Neural progenitor cell (in vitro differentiated cells): ENCODE measurements at regions not wholly inside any gene's neighbourhood (a gene's known extent, or its start where the extent isn't known, plus 50 kb on each side); places are given as distances from the start of the nearest gene placed in this dataset.

Experiments used
- DNase-seq: peaks from one replicate; pipeline ENCODE4 v3.0.0-alpha.2; 2016; ENCODE audit warnings: low spot score
- H2AFZ ChIP-seq: fragments of 200-600 bp; sonication (generic); replicated peaks from 2 replicates; pipeline ENCODE4 v1.6.1; 2016; ENCODE audit warnings: antibody characterized with exemption
- H3F3A ChIP-seq: fragments of 200-600 bp; sonication (generic); 2 replicates; pipeline ENCODE4 v1.6.1; 2016; ENCODE audit warnings: antibody characterized with exemption, low read depth
- H3K27ac ChIP-seq: fragments of 200-600 bp; sonication (generic); 2 replicates; pipeline ENCODE4 v1.5.1; 2016; ENCODE audit warnings: mild to moderate bottlenecking
- H3K27me3 ChIP-seq: fragments of 200-600 bp; sonication (generic); 2 replicates; pipeline ENCODE4 v1.6.1; 2016; ENCODE audit warnings: mild to moderate bottlenecking, moderate library complexity
- H3K36me3 ChIP-seq: fragments of 200-600 bp; sonication (generic); 2 replicates; pipeline ENCODE4 v1.5.1; 2016
- H3K4me1 ChIP-seq: fragments of 200-600 bp; sonication (generic); 2 replicates; pipeline ENCODE4 v1.6.1; 2016; ENCODE audit warnings: mixed run types
- H3K4me2 ChIP-seq: fragments of 200-600 bp; sonication (generic); 2 replicates; pipeline ENCODE4 v1.6.1; 2016
- H3K4me3 ChIP-seq: fragments of 200-600 bp; sonication (generic); 2 replicates; pipeline ENCODE4 v1.5.1; 2016
- H3K79me2 ChIP-seq: fragments of 200-600 bp; sonication (generic); 2 replicates; pipeline ENCODE4 v1.6.1; 2016; ENCODE audit warnings: low read depth
- H3K9ac ChIP-seq: fragments of 200-600 bp; sonication (generic); 2 replicates; pipeline ENCODE4 v1.6.1; 2016
- H3K9me3 ChIP-seq: fragments of 200-600 bp; sonication (generic); 2 replicates; pipeline ENCODE4 v1.5.1; 2016; ENCODE audit warnings: low read depth
- H4K20me1 ChIP-seq: fragments of 200-600 bp; sonication (generic); 2 replicates; pipeline ENCODE4 v1.6.1; 2016; ENCODE audit warnings: low read depth
- H3K27ac Mint-ChIP-seq: 3 replicates; pipeline ENCODE4 v1.8.0; 2021; ENCODE audit warnings: mixed read lengths
- H3K27me3 Mint-ChIP-seq: 2 replicates; pipeline ENCODE4 v1.8.0; 2022; ENCODE audit warnings: low read depth, mild to moderate bottlenecking, inconsistent platforms, moderate library complexity, mixed read lengths; ENCODE audit not compliant: insufficient read depth
- H3K36me3 Mint-ChIP-seq: 3 replicates; pipeline ENCODE4 v1.8.0; 2021; ENCODE audit warnings: mixed read lengths
- H3K4me1 Mint-ChIP-seq: 3 replicates; pipeline ENCODE4 v1.8.0; 2021; ENCODE audit warnings: mixed read lengths
- H3K4me3 Mint-ChIP-seq: 3 replicates; pipeline ENCODE4 v1.8.0; 2021; ENCODE audit warnings: mild to moderate bottlenecking, moderate library complexity, mixed read lengths
- H3K9me3 Mint-ChIP-seq: 3 replicates; pipeline ENCODE4 v1.8.0; 2020; ENCODE audit warnings: mixed read lengths
- CTCF ChIP-seq: fragments of 200-600 bp; sonication (generic); IDR thresholded peaks from 2 replicates; pipeline ENCODE4 v1.5.1; 2017; ENCODE audit warnings: antibody characterized with exemption, mild to moderate bottlenecking
- EZH2 ChIP-seq: fragments of 200-600 bp; sonication (generic); IDR thresholded peaks from 2 replicates; pipeline ENCODE4 v1.6.1; 2017; ENCODE audit warnings: antibody characterized with exemption, mild to moderate bottlenecking, moderate library complexity
- EZH2phosphoT487 ChIP-seq: fragments of 200-600 bp; sonication (generic); IDR thresholded peaks from 2 replicates; pipeline ENCODE4 v1.6.1; 2017; ENCODE audit warnings: antibody characterized with exemption

- Histone ChIP-seq H3K79me2 (no peaks in the 10 kb centered on the region), H2AFZ (no peak overlapping the region), H3K9me3 (no peaks in the 10 kb centered on the region), H3K4me2 (no peak overlapping the region), H3K4me3 (no peak overlapping the region), H3K27me3 (peaks cover 5% of the 10 kb centered on the region), H4K20me1 (no peaks in the 10 kb centered on the region), H3K9ac (no peak overlapping the region), H3K36me3 (no peaks in the 10 kb centered on the region), H3K27ac (no peak overlapping the region), H3F3A (peaks cover 27% of the 10 kb centered on the region), H3K4me1 (peaks cover 21% of the 10 kb centered on the region)
- no peak overlapping the region for H3K27ac Mint-ChIP-seq
- H3K4me1 Mint-ChIP-seq: peaks cover 21% of the 10 kb centered on the region
- H3K9me3 Mint-ChIP-seq: peaks cover 6% of the 10 kb centered on the region
- no peak for TF ChIP-seq EZH2
- DNase-seq: no peak
- peaks cover 6% of the 10 kb centered on the region for H3K27me3 Mint-ChIP-seq
- no peak overlapping the region for H3K4me3 Mint-ChIP-seq
- H3K36me3 Mint-ChIP-seq: no peaks in the 10 kb centered on the region
Measured at GRCh38 chr12:129964826-129965457, 61.1 kb upstream of the TMEM132D start.

- TF ChIP-seq EZH2phosphoT487: no peak
- peak; percentile 36 for TF ChIP-seq EZH2
- peak; percentile 18 for TF ChIP-seq CTCF
- Histone ChIP-seq H4K20me1 (no peaks in the 10 kb centered on the region), H3F3A (peaks cover 27% of the 10 kb centered on the region), H3K4me3 (peak overlapping the region; percentile 27), H3K27me3 (peaks cover 4% of the 10 kb centered on the region), H3K9ac (no peak overlapping the region), H3K27ac (peak overlapping the region; percentile 48), H3K9me3 (no peaks in the 10 kb centered on the region), H3K79me2 (no peaks in the 10 kb centered on the region), H2AFZ (peak overlapping the region; percentile 17), H3K4me1 (peaks cover 26% of the 10 kb centered on the region), H3K4me2 (peak overlapping the region; percentile 76), H3K36me3 (no peaks in the 10 kb centered on the region)
- Mint-ChIP-seq H3K27me3 (peaks cover 6% of the 10 kb centered on the region), H3K4me3 (peak overlapping the region; percentile 76), H3K9me3 (peaks cover 6% of the 10 kb centered on the region), H3K27ac (peak overlapping the region; percentile 93), H3K36me3 (no peaks in the 10 kb centered on the region), H3K4me1 (peaks cover 21% of the 10 kb centered on the region)
- peak; percentile 69 for DNase-seq
Measured at GRCh38 chr12:129966146-129966995, 62.5 kb upstream of the TMEM132D start.

GRCh38 chr12:129971721-129972120 is 67.9 kb upstream of the TMEM132D start:
- Mint-ChIP-seq H3K36me3 (no peaks in the 10 kb centered on the region), H3K4me3 (no peak overlapping the region), H3K9me3 (peaks cover 3% of the 10 kb centered on the region), H3K27ac (no peak overlapping the region), H3K27me3 (peaks cover 6% of the 10 kb centered on the region), H3K4me1 (peaks cover 5% of the 10 kb centered on the region)
- Histone ChIP-seq H3K9ac (no peak overlapping the region), H3K4me2 (no peak overlapping the region), H2AFZ (no peak overlapping the region), H3K9me3 (no peaks in the 10 kb centered on the region), H3F3A (peaks cover 6% of the 10 kb centered on the region), H4K20me1 (no peaks in the 10 kb centered on the region), H3K36me3 (no peaks in the 10 kb centered on the region), H3K27me3 (no peaks in the 10 kb centered on the region), H3K4me1 (peaks cover 11% of the 10 kb centered on the region), H3K79me2 (no peaks in the 10 kb centered on the region), H3K27ac (no peak overlapping the region), H3K4me3 (no peak overlapping the region)
- DNase-seq: no peak
- TF ChIP-seq EZH2: no peak
- no peak for TF ChIP-seq EZH2phosphoT487
- TF ChIP-seq CTCF: no peak
